Tibial artery (tissue), 4 donors: ENCODE measurements at regions not wholly inside any gene's neighbourhood (a gene's known extent, or its start where the extent isn't known, plus 50 kb on each side); places are given as distances from the start of the nearest gene placed in this dataset.

ENCODE experiments used
- DNase-seq, 2 donors: peaks; one replicate each; pipeline ENCODE4 v3.0.0-alpha.2; 2019
- H3K27ac ChIP-seq, 2 donors: fragments of 200-600 bp; sonication (generic) in 1 of 2; 1 replicate in 1 of 2; 2 replicates in 1 of 2; pipeline ENCODE4 v1.5.1; 2018 to 2019; ENCODE audit warnings: mild to moderate bottlenecking in 1 of 2
- H3K27me3 ChIP-seq, 2 donors: fragments of 200-600 bp; sonication (generic) in 1 of 2; one replicate each; pipeline versions ENCODE4 v1.5.1 to v1.6.0; 2016 to 2019
- H3K36me3 ChIP-seq, 3 donors: fragments of 200-600 bp; sonication (generic) in 2 of 3; one replicate each; pipeline ENCODE4 v1.5.1; 2016 to 2019; ENCODE audit warnings: mild to moderate bottlenecking in 2 of 3
- H3K4me1 ChIP-seq, 4 donors: fragments of 200-600 bp; sonication (generic) in 2 of 4; 1 replicate in 3 of 4; 2 replicates in 1 of 4; pipeline ENCODE4 v1.5.1; 2016 to 2019
- H3K4me3 ChIP-seq, 2 donors: fragments of 200-600 bp; sonication (generic) in 1 of 2; 1 replicate in 1 of 2; 2 replicates in 1 of 2; pipeline ENCODE4 v1.5.1; 2018 to 2019; ENCODE audit warnings: mild to moderate bottlenecking in 2 of 2
- H3K9me3 ChIP-seq, 3 donors: fragments of 200-600 bp; sonication (generic) in 1 of 3; one replicate each; pipeline ENCODE4 v1.5.1; 2016 to 2019
- CTCF ChIP-seq, 2 experiments: fragments of 200-600 bp in 1 of 2; fragments of 450-650 bp in 1 of 2; IDR thresholded peaks; one replicate each; pipeline ENCODE4 v1.5.1; 2017 to 2019; ENCODE audit warnings: antibody characterized with exemption in 2 of 2, mild to moderate bottlenecking in 1 of 2, moderate library complexity in 1 of 2
- intact Hi-C: fragments of 100-400 bp; cut with DNase I; formaldehyde crosslinking; loops from one replicate; pipeline ENCODE4 v1.15.0; 2023; ENCODE audit warnings: low total_unique reads

GRCh38 chr4:27358269-27358668 lies 497.6 kb downstream of the STIM2 start:
- no peaks in the 10 kb centered on the region for H3K9me3 ChIP-seq
- intact Hi-C loops = no loop called here
- H3K27ac ChIP-seq = no peak overlapping the region
- no peak overlapping the region for H3K4me3 ChIP-seq
- TF ChIP-seq CTCF (IDR thresholded peaks at IDR 0.05) = no peak
- H3K27me3 ChIP-seq = no peaks in the 10 kb centered on the region
- no peaks in the 10 kb centered on the region for H3K36me3 ChIP-seq
- no peaks in the 10 kb centered on the region for H3K4me1 ChIP-seq
- no peak for DNase-seq

GRCh38 chr4:27360131-27360530 lies 499.5 kb downstream of the STIM2 start:
- Histone ChIP-seq H3K4me3 (no peak overlapping the region), H3K36me3 (no peaks in the 10 kb centered on the region), H3K27me3 (no peaks in the 10 kb centered on the region), H3K4me1 (no peaks in the 10 kb centered on the region), H3K27ac (no peak overlapping the region), H3K9me3 (no peaks in the 10 kb centered on the region)
- intact Hi-C loops = no loop called here
- DNase-seq = no peak
- no peak for TF ChIP-seq CTCF (IDR thresholded peaks at IDR 0.05)

GRCh38 chr4:27360790-27361267 lies 500.2 kb downstream of the STIM2 start:
- no peaks in the 10 kb centered on the region for H3K4me1 ChIP-seq
- no peak for DNase-seq
- TF ChIP-seq CTCF (IDR thresholded peaks at IDR 0.05) = no peak
- H3K36me3 ChIP-seq = no peaks in the 10 kb centered on the region
- H3K27me3 ChIP-seq = no peaks in the 10 kb centered on the region
- intact Hi-C loops = no loop called here
- no peaks in the 10 kb centered on the region for H3K9me3 ChIP-seq
- H3K4me3 ChIP-seq = no peak overlapping the region
- no peak overlapping the region for H3K27ac ChIP-seq

- intact Hi-C loops = no loop called here
- DNase-seq = no peak
Observed at GRCh38 chr4:27364509-27364908, 503.9 kb downstream of the STIM2 start.

GRCh38 chr4:27366104-27366823 lies 505.6 kb downstream of the STIM2 start:
- H3K36me3 ChIP-seq = no peaks in the 10 kb centered on the region
- H3K9me3 ChIP-seq = no peaks in the 10 kb centered on the region
- DNase-seq = no peak
- intact Hi-C loops = no loop called here
- H3K27ac ChIP-seq = no peak overlapping the region
- no peak for TF ChIP-seq CTCF (IDR thresholded peaks at IDR 0.05)
- no peak overlapping the region for H3K4me3 ChIP-seq
- H3K27me3 ChIP-seq = no peaks in the 10 kb centered on the region
- H3K4me1 ChIP-seq = no peaks in the 10 kb centered on the region

More at GRCh38 chr4:27364509-27364908, 503.9 kb downstream of the STIM2 start:
- no peak for TF ChIP-seq CTCF (IDR thresholded peaks at IDR 0.05)
- Histone ChIP-seq H3K4me1 (no peaks in the 10 kb centered on the region), H3K4me3 (no peak overlapping the region), H3K27me3 (no peaks in the 10 kb centered on the region), H3K36me3 (no peaks in the 10 kb centered on the region), H3K9me3 (no peaks in the 10 kb centered on the region), H3K27ac (no peak overlapping the region)
